Erythroblast (primary cell): ENCODE measurements at regions not wholly inside any gene's neighbourhood (a gene's known extent, or its start where the extent isn't known, plus 50 kb on each side); places are given as distances from the start of the nearest gene placed in this dataset.

Experiments
- GATA1 ChIP-seq: IDR thresholded peaks from 2 replicates; pipeline ENCODE4 v1.6.1; 2011; ENCODE audit warnings: low read depth, mild to moderate bottlenecking, control low read depth, low read length, moderate library complexity
- POLR2A ChIP-seq: IDR thresholded peaks from 2 replicates; pipeline ENCODE4 v1.6.1; 2011; ENCODE audit warnings: mild to moderate bottlenecking, low read length

- TF ChIP-seq POLR2A (no peak), GATA1 (no peak)
Observed at GRCh38 chr15:94858011-94858410, 626.6 kb downstream of the MCTP2 start.
